HEK293 (cell line): ENCODE measurements at regions not wholly inside any gene's neighbourhood (a gene's known extent, or its start where the extent isn't known, plus 50 kb on each side); places are given as distances from the start of the nearest gene placed in this dataset.
A peak's percentile ranks its signal among the peaks of the same experiment; 100 is the strongest.

Experiments used
- CTCF ChIP-seq: fragments of 450-650 bp; formaldehyde crosslinking; IDR thresholded peaks from 2 replicates; pipeline ENCODE4 v1.5.1; 2016; ENCODE audit warnings: missing biosample characterization, missing genetic modification characterization
- EGR2 ChIP-seq: fragments of 450-650 bp; formaldehyde crosslinking; IDR thresholded peaks from 2 replicates; pipeline ENCODE4 v1.5.1; 2016; ENCODE audit warnings: low read depth, missing biosample characterization, missing genetic modification characterization
- GFI1B ChIP-seq: fragments of 450-650 bp; formaldehyde crosslinking; IDR thresholded peaks from 2 replicates; pipeline ENCODE4 v1.5.1; 2016; ENCODE audit warnings: missing biosample characterization, missing genetic modification characterization
- INSM2 ChIP-seq: fragments of 450-650 bp; formaldehyde crosslinking; IDR thresholded peaks from 2 replicates; pipeline ENCODE4 v1.5.1; 2016; ENCODE audit warnings: missing biosample characterization, missing genetic modification characterization
- PRDM10 ChIP-seq: fragments of 450-650 bp; formaldehyde crosslinking; IDR thresholded peaks from 2 replicates; pipeline ENCODE4 v1.5.1; 2016; ENCODE audit warnings: missing biosample characterization, missing genetic modification characterization
- RBAK ChIP-seq: fragments of 450-650 bp; formaldehyde crosslinking; IDR thresholded peaks from 2 replicates; pipeline ENCODE4 v1.5.1; 2016; ENCODE audit warnings: missing biosample characterization, missing genetic modification characterization
- ZBTB26 ChIP-seq: fragments of 450-650 bp; formaldehyde crosslinking; optimal IDR thresholded peaks from 2 replicates; pipeline ENCODE3; 2016; ENCODE audit warnings: missing biosample characterization, mild to moderate bottlenecking, missing genetic modification characterization
- ZFP3 ChIP-seq: fragments of 450-650 bp; formaldehyde crosslinking; IDR thresholded peaks from 2 replicates; pipeline ENCODE4 v1.5.1; 2016; ENCODE audit warnings: low read depth, missing biosample characterization, missing genetic modification characterization
- ZNF24 ChIP-seq: fragments of 450-650 bp; formaldehyde crosslinking; IDR thresholded peaks from 2 replicates; pipeline ENCODE4 v1.5.1; 2016; ENCODE audit warnings: missing biosample characterization, missing genetic modification characterization
- ZNF292 ChIP-seq: fragments of 450-650 bp; formaldehyde crosslinking; IDR thresholded peaks from 2 replicates; pipeline ENCODE4 v1.5.1; 2016; ENCODE audit warnings: low read depth, missing biosample characterization, missing genetic modification characterization, borderline replicate concordance
- ZNF341 ChIP-seq: fragments of 450-650 bp; formaldehyde crosslinking; IDR thresholded peaks from 2 replicates; pipeline ENCODE4; 2016; ENCODE audit warnings: low read depth, missing biosample characterization, missing genetic modification characterization
- ZNF426 ChIP-seq: fragments of 450-650 bp; formaldehyde crosslinking; IDR thresholded peaks from 2 replicates; pipeline ENCODE4 v1.5.1; 2017; ENCODE audit warnings: missing biosample characterization, missing genetic modification characterization, mild to moderate bottlenecking, inconsistent platforms, moderate library complexity
- ZNF518A ChIP-seq: fragments of 450-650 bp; formaldehyde crosslinking; conservative IDR thresholded peaks from 2 replicates; pipeline ENCODE4 v1.5.1; 2016; ENCODE audit warnings: low read depth, missing biosample characterization, missing genetic modification characterization
- ZNF544 ChIP-seq: fragments of 450-650 bp; formaldehyde crosslinking; IDR thresholded peaks from 2 replicates; pipeline ENCODE4 v1.5.0; 2017; ENCODE audit warnings: missing biosample characterization, missing genetic modification characterization
- ZNF776 ChIP-seq: fragments of 450-650 bp; formaldehyde crosslinking; IDR thresholded peaks from 2 replicates; pipeline ENCODE4 v1.5.0; 2017; ENCODE audit warnings: missing biosample characterization, missing genetic modification characterization, borderline replicate concordance
- ZNF792 ChIP-seq: fragments of 450-650 bp; formaldehyde crosslinking; IDR thresholded peaks from 2 replicates; pipeline ENCODE4 v1.5.1; 2016; ENCODE audit warnings: missing biosample characterization, missing genetic modification characterization
- TF ChIP-seq, protein P1 (sequence below): fragments of 450-650 bp; formaldehyde crosslinking; IDR thresholded peaks from 2 replicates; pipeline ENCODE4 v1.5.1; 2016; ENCODE audit warnings: missing biosample characterization, missing genetic modification characterization
- TF ChIP-seq, protein P2 (sequence below): sonication (generic); formaldehyde crosslinking; IDR thresholded peaks from 2 replicates; pipeline ENCODE4 v1.8.1; 2022; ENCODE audit warnings: mild to moderate bottlenecking, moderate library complexity, missing genetic modification reagents

DNA sequence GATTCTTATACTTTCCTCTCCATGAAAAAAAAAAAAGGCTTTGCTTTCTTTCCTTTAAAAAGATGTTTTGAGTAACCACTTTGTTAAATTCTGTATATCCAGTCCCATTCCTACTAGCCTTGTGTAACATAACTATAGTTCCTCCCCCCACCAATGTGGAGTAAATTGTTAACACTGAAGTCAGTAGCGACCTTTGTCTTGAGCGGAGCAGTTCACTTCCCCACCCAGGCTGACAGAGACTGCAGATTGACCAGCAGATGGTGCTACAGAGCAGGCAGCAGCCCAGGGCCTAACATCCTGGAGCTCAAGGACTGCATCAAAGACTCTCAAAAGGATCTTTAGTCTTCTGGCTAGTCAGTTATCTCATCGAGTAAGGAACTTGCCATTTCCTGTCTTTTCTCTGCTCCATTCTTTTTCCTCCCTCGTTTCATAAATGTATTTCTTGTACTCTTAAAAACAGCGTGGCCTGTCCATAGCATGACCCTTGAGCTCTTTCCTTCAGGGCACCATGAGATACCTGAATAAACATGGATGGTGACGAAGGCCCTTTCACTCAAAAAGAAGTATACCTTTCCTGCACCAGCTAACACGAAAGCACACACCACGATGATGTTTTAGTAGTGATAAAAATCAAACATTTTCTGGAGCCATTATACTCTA, 503.5 kb upstream of the PKN2 start (continued):
- TF ChIP-seq, protein P1, sequence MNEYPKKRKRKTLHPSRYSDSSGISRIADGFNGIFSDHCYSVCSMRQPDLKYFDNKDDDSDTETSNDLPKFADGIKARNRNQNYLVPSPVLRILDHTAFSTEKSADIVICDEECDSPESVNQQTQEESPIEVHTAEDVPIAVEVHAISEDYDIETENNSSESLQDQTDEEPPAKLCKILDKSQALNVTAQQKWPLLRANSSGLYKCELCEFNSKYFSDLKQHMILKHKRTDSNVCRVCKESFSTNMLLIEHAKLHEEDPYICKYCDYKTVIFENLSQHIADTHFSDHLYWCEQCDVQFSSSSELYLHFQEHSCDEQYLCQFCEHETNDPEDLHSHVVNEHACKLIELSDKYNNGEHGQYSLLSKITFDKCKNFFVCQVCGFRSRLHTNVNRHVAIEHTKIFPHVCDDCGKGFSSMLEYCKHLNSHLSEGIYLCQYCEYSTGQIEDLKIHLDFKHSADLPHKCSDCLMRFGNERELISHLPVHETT (tag by site-specific recombination) = no peak
- TF ChIP-seq PRDM10 = peak; percentile 55; the same call in 1 of the 2 replicates
- no peak for TF ChIP-seq ZBTB26 (tag by site-specific recombination)
- no peak for TF ChIP-seq ZNF341 (tag by site-specific recombination)
- TF ChIP-seq ZNF518A (tag by site-specific recombination) = no peak
- TF ChIP-seq, protein P2, sequence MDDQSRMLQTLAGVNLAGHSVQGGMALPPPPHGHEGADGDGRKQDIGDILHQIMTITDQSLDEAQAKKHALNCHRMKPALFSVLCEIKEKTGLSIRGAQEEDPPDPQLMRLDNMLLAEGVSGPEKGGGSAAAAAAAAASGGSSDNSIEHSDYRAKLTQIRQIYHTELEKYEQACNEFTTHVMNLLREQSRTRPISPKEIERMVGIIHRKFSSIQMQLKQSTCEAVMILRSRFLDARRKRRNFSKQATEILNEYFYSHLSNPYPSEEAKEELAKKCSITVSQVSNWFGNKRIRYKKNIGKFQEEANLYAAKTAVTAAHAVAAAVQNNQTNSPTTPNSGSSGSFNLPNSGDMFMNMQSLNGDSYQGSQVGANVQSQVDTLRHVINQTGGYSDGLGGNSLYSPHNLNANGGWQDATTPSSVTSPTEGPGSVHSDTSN (CRISPR knock-in tag) = no peak
- TF ChIP-seq ZNF776 (tag by site-specific recombination) = no peak
- TF ChIP-seq ZNF792 = no peak
- TF ChIP-seq CTCF (tag by site-specific recombination) = peak; percentile 60
- TF ChIP-seq ZNF292 = no peak
- no peak for TF ChIP-seq GFI1B
- no peak for TF ChIP-seq RBAK (tag by site-specific recombination)
- TF ChIP-seq EGR2 (tag by site-specific recombination) = no peak
- no peak for TF ChIP-seq INSM2 (tag by site-specific recombination)
- TF ChIP-seq ZNF426 (tag by site-specific recombination) = no peak
- TF ChIP-seq ZNF544 (tag by site-specific recombination) = no peak
- TF ChIP-seq ZFP3 (tag by site-specific recombination) = no peak
- TF ChIP-seq ZNF24 (tag by site-specific recombination) = no peak
